Natural killer cell (primary cell): ENCODE measurements at regions not wholly inside any gene's neighbourhood (a gene's known extent, or its start where the extent isn't known, plus 50 kb on each side); places are given as distances from the start of the nearest gene placed in this dataset.

Source experiments
- ATAC-seq, 3 donors: fragments of 150-1000 bp in 2 of 3; fragments of 200-7000 bp in 1 of 3; cut with Tn5 transposase; 1 replicate in 1 of 3; 2 replicates in 2 of 3; pipeline ENCODE4 v1.10.0; 2021; ENCODE audit warnings: mild to moderate bottlenecking in 2 of 3, moderate library complexity in 2 of 3
- DNase-seq, 2 donors: peaks; one replicate each; pipeline versions ENCODE4 v3.0.0 to v3.0.0-alpha.2; 2013 to 2021; ENCODE audit warnings: mixed read lengths in 1 of 2
- H3K27ac ChIP-seq: one replicate; pipeline ENCODE4 v1.5.1; 2013; ENCODE audit warnings: mild to moderate bottlenecking, low read length
- H3K27me3 ChIP-seq: one replicate; pipeline ENCODE4 v1.6.1; 2013; ENCODE audit warnings: low read length; ENCODE audit not compliant: control insufficient read depth, insufficient read depth
- H3K36me3 ChIP-seq: one replicate; pipeline ENCODE4 v1.6.1; 2013; ENCODE audit warnings: low read length; ENCODE audit not compliant: control insufficient read depth, insufficient read depth
- H3K4me1 ChIP-seq: one replicate; pipeline ENCODE4 v1.6.1; 2013; ENCODE audit warnings: low read length; ENCODE audit not compliant: control insufficient read depth, insufficient read depth
- H3K4me3 ChIP-seq: one replicate; pipeline ENCODE4 v1.5.1; 2013; ENCODE audit warnings: low read length
- H3K9me3 ChIP-seq: one replicate; pipeline ENCODE4 v1.6.1; 2013; ENCODE audit warnings: low read length; ENCODE audit not compliant: control insufficient read depth, insufficient read depth
- H3K27ac Mint-ChIP-seq, 2 donors: one replicate each; pipeline ENCODE4 v1.8.0; 2022; ENCODE audit warnings: mild to moderate bottlenecking in 2 of 2, mixed read lengths in 2 of 2, moderate library complexity in 1 of 2
- H3K27me3 Mint-ChIP-seq, 2 donors: one replicate each; pipeline ENCODE4 v1.8.0; 2022; ENCODE audit warnings: low read depth in 2 of 2, mixed read lengths in 2 of 2
- H3K36me3 Mint-ChIP-seq: one replicate; pipeline ENCODE4 v1.8.0; 2022; ENCODE audit warnings: mixed read lengths
- H3K4me1 Mint-ChIP-seq, 2 donors: one replicate each; pipeline ENCODE4 v1.8.0; 2022; ENCODE audit warnings: mixed read lengths in 2 of 2
- H3K4me3 Mint-ChIP-seq: one replicate; pipeline ENCODE4 v1.8.0; 2022; ENCODE audit warnings: mild to moderate bottlenecking, moderate library complexity, mixed read lengths
- H3K9me3 Mint-ChIP-seq, 2 donors: one replicate each; pipeline ENCODE4 v1.8.0; 2022; ENCODE audit warnings: mixed read lengths in 2 of 2
- WGBS: methylation state at CpG from one replicate; pipeline ENCODE4 v1.1.7; 2013; ENCODE audit warnings: missing lambda C conversion rate; ENCODE audit not compliant: insufficient coverage; 5-methylcytosine and 5-hydroxymethylcytosine counted together
- intact Hi-C: fragments of 100-400 bp; cut with micrococcal nuclease; formaldehyde crosslinking; loops from one replicate; pipeline ENCODE4 v1.14.2; 2022
- TF ChIP-seq, protein P1 (sequence below): fragments of 200-600 bp; IDR thresholded peaks from one replicate; pipeline ENCODE4 v1.8.0; 2022; ENCODE audit warnings: antibody characterized with exemption

DNA sequence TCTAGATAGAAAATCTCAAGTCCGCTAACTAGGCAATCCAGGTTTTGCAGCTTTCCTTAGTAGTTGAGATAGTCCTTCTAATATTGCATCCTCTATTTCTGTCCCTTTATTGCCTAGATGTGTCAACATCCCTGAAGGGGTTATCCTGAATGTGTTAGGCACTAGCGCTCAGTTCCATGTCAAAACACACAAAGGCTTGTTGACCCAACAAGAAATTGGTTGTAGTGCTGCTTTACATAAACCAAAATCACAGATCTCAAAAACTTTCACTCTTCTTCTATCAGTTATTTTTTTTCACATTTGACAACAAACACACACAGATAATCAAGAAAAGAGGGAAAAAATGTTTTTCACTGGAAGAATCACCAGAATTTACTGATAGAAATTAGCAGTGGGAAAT lies 51.4 kb upstream of the SOX2 start:
- no peaks in the 10 kb centered on the region for H3K27me3 Mint-ChIP-seq
- H3K9me3 Mint-ChIP-seq, result peaks cover 2 to 5% of the 10 kb centered on the region in 2 donors
- H3K4me3 Mint-ChIP-seq, result no peak overlapping the region
- WGBS, result 92% methylated on average over 1 of the region's 2 CpGs
- Histone ChIP-seq H3K27me3 (no peaks in the 10 kb centered on the region), H3K27ac (no peak overlapping the region), H3K4me3 (no peak overlapping the region), H3K4me1 (no peaks in the 10 kb centered on the region), H3K9me3 (no peaks in the 10 kb centered on the region), H3K36me3 (no peaks in the 10 kb centered on the region)
- intact Hi-C loops, result no loop called here
- H3K36me3 Mint-ChIP-seq, result no peaks in the 10 kb centered on the region
- TF ChIP-seq, protein P1, sequence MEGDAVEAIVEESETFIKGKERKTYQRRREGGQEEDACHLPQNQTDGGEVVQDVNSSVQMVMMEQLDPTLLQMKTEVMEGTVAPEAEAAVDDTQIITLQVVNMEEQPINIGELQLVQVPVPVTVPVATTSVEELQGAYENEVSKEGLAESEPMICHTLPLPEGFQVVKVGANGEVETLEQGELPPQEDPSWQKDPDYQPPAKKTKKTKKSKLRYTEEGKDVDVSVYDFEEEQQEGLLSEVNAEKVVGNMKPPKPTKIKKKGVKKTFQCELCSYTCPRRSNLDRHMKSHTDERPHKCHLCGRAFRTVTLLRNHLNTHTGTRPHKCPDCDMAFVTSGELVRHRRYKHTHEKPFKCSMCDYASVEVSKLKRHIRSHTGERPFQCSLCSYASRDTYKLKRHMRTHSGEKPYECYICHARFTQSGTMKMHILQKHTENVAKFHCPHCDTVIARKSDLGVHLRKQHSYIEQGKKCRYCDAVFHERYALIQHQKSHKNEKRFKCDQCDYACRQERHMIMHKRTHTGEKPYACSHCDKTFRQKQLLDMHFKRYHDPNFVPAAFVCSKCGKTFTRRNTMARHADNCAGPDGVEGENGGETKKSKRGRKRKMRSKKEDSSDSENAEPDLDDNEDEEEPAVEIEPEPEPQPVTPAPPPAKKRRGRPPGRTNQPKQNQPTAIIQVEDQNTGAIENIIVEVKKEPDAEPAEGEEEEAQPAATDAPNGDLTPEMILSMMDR, result no peak
- DNase-seq, result no peak
- H3K27ac Mint-ChIP-seq, result no peak overlapping the region
- ATAC-seq, result no peak
- H3K4me1 Mint-ChIP-seq, result no peaks in the 10 kb centered on the region

DNA sequence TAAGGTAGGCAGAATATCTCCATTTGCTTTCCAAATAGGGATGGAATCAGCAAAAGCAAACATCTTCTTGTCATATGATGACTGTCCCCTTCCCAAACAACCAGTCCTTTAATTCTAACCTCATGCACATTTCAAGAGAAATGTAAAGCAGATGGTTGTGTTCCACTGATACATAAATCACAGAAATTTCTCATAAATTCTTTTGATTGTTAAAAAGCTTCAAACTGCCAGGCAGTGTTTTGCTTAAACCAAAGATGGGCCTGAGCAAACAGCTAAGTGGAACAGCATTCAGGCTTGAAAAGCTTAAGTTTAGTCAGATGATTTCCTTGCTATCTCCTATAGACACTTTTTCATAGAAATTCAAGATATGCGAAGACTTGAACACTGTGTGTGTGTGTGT lies 74.3 kb upstream of the SOX2 start:
- TF ChIP-seq, protein P1, result no peak
- ATAC-seq (no peak), DNase-seq (no peak)
- Mint-ChIP-seq H3K36me3 (no peaks in the 10 kb centered on the region), H3K27ac (no peak overlapping the region), H3K27me3 (no peaks in the 10 kb centered on the region), H3K9me3 (peaks cover 0 to 7% of the 10 kb centered on the region in 2 donors), H3K4me3 (no peak overlapping the region), H3K4me1 (no peaks in the 10 kb centered on the region)
- Histone ChIP-seq H3K9me3 (no peaks in the 10 kb centered on the region), H3K36me3 (no peaks in the 10 kb centered on the region), H3K27me3 (no peaks in the 10 kb centered on the region), H3K27ac (no peak overlapping the region), H3K4me3 (no peak overlapping the region), H3K4me1 (no peaks in the 10 kb centered on the region)
- WGBS, result no CpG with 5 or more reads among the region's 1 CpG
- intact Hi-C loops, result no loop called here

DNA sequence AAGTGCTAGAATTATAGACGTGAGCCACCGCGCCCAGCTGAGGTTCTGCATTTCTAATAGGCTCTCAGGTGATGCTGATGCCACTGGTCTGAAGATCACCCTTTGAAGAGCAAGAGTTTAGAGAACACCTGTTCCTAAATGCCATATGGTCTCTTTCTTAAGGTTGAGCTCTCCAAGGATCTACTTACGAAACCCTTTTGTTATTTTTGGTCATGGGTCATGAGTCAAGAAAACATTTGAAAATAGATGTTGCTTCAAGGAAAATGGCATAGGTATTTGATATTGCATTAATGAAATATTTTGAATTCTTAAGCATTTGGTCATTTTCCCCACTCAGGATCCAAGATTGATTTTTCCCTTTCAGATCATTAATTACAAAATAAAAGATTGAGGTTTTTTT lies 74.7 kb upstream of the SOX2 start:
- Histone ChIP-seq H3K27me3 (no peaks in the 10 kb centered on the region), H3K27ac (no peak overlapping the region), H3K4me3 (no peak overlapping the region), H3K4me1 (no peaks in the 10 kb centered on the region), H3K36me3 (no peaks in the 10 kb centered on the region), H3K9me3 (no peaks in the 10 kb centered on the region)
- TF ChIP-seq, protein P1, result no peak
- 98% methylated on average over 4 of the region's 4 CpGs for WGBS
- DNase-seq (no peak), ATAC-seq (no peak)
- Mint-ChIP-seq H3K4me3 (no peak overlapping the region), H3K36me3 (no peaks in the 10 kb centered on the region), H3K27me3 (no peaks in the 10 kb centered on the region), H3K27ac (no peak overlapping the region), H3K4me1 (no peaks in the 10 kb centered on the region), H3K9me3 (peaks cover 0 to 7% of the 10 kb centered on the region in 2 donors)
- intact Hi-C loops, result no loop called here

GRCh38 chr3:181635141-181635540 lies 76.6 kb upstream of the SOX2 start:
- no peaks in the 10 kb centered on the region for H3K9me3 ChIP-seq
- no peaks in the 10 kb centered on the region for H3K4me1 ChIP-seq
- no peaks in the 10 kb centered on the region for H3K27me3 ChIP-seq
- DNase-seq (no peak), ATAC-seq (no peak)
- Mint-ChIP-seq H3K27me3 (no peaks in the 10 kb centered on the region), H3K4me3 (no peak overlapping the region), H3K27ac (no peak overlapping the region), H3K36me3 (no peaks in the 10 kb centered on the region), H3K4me1 (no peaks in the 10 kb centered on the region), H3K9me3 (peaks cover 0 to 4% of the 10 kb centered on the region in 2 donors)
- no peak overlapping the region for H3K4me3 ChIP-seq
- WGBS, result 50% methylated on average over 2 of the region's 4 CpGs
- intact Hi-C loops, result no loop called here
- H3K36me3 ChIP-seq, result no peaks in the 10 kb centered on the region
- TF ChIP-seq, protein P1, result no peak
- H3K27ac ChIP-seq, result no peak overlapping the region
